ENCODE measurements at regions not wholly inside any gene's neighbourhood (a gene's known extent, or its start where the extent isn't known, plus 50 kb on each side); places are given as distances from the start of the nearest gene placed in this dataset.

GRCh38 chr1:222995236-222995580 lies 147.8 kb downstream of the TLR5 start:
- TF ChIP-seq ZNF274 (IDR thresholded peaks at IDR 0.05; ENCODE audit: low read depth, low read length) (no peak), YY1 (IDR thresholded peaks at IDR 0.05; ENCODE audit: insufficient read depth, insufficient read length) (no peak), SUZ12 (IDR thresholded peaks at IDR 0.05; ENCODE audit: extremely low read depth, insufficient read depth, insufficient read length) (no peak)
